GM18502 (cell line): ENCODE measurements at regions not wholly inside any gene's neighbourhood (a gene's known extent, or its start where the extent isn't known, plus 50 kb on each side); places are given as distances from the start of the nearest gene placed in this dataset.
A peak's percentile ranks its signal among the peaks of the same experiment; 100 is the strongest.
"Not testable (repeated sequence)": the region's sequence is repeated elsewhere in the genome, so short reads cannot be mapped to it uniquely, and the experiment has no call there.

Source experiments
- ATAC-seq: cut with Tn5 transposase; IDR thresholded peaks from one replicate; pipeline ENCODE4 v1.9.1; 2021; ENCODE audit warnings: mild to moderate bottlenecking; ENCODE audit not compliant: unreplicated experiment, poor library complexity

DNA sequence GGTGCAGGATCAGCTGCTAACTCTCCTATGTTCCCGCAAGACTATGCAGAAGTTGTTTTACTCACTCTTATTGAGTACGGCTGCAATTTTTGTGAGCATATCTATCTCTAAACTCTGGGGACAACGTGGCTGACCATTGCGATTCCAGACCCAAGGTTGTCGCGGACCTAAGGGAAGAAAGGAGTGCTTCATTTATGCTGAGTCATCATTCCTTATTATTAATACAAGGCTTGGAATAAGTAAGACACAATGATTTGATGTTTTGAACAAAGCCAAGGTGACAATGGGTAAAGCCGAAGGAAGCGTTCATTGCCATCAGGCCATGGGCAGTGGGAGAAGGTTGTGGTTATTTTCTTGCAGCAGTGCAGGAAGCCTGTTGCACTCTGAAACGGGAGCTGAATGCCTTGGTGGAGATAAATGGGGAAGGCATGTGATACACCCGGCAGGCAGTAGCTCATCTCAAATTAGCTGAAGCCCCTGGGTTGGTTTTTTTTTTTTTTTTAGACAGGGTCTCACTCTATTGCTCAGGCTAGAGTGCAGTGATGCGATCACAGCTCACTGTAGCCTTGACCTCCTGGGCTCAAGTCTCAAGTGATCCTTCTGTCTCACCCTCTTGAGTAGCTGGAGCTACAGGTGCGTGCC lies 605.7 kb downstream of the TYW1 start:
- no peak for ATAC-seq

- no peak for ATAC-seq
Observed at GRCh38 chr7:67604461-67605386, 608.1 kb downstream of the TYW1 start.

DNA sequence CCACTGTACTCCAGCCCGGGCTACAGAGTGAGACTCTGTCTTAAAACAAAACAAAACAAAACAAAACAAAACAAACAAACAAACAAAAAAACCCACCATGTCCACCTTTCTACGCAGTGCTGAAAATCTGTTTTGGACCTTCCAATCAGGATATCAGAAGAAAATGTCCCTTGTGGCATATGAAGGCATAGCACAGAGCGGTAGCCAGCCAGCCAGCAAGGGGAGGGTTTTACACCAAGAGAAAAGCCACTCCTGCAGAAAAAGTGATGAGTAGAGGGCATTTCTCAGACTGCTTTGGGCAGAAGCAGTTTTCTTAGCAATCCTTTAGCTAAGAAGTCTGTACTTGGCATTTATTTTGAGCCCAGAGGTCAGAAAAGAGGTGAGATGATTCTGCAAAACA lies 612.2 kb downstream of the TYW1 start:
- no peak for ATAC-seq

GRCh38 chr7:67610897-67611296 lies 614.3 kb downstream of the TYW1 start:
- no peak for ATAC-seq

GRCh38 chr7:67614843-67615242 lies 618.2 kb downstream of the TYW1 start:
- ATAC-seq = no peak

DNA sequence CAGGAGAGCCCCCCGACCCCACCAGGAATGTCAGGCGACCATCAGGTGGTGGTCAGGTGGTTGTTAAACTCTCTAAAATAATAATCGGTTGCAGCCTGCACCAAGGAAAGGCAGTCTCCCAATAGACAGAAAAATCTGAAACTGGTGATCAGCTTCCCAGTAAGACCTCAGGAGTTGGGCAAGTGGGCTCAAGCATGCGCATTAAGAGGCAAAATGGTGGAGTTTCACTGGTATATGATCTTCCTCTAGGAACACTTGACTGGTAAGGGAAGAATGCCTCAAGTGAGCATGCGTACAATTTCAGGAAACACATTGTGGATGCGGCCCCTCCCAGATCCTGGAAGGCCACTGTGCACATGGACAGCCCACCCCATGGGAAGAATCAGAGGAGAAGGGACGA lies 619.9 kb downstream of the TYW1 start:
- ATAC-seq = no peak

DNA sequence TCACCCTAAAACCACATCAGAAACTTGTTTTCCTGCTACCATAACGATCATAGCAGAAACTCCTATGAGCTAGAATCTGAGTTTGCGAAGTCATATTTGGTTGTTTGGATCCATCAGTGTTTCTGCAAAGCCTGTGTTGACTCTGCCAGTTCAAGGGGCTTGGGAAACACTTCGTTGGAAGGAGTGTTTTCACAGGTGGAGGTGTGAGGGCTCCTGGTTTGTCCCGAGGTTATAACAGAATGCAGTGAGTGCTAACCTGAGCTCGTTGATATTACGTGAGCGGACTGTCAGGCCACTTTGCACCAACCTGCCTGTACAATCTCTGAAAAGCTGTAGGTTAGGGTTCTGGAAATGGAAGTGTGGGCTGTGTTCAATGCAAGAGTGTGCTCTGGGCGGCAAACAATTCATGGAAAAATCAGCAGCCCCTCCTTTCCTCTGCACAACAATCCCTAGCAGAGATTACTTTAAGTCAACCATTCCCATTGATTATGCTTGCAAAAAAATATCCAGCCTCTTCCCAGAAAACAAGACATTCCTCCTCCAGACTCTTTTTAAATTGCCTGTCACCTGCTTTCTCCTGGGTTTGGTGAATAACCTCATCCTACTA lies 622.0 kb downstream of the TYW1 start:
- no peak for ATAC-seq

DNA sequence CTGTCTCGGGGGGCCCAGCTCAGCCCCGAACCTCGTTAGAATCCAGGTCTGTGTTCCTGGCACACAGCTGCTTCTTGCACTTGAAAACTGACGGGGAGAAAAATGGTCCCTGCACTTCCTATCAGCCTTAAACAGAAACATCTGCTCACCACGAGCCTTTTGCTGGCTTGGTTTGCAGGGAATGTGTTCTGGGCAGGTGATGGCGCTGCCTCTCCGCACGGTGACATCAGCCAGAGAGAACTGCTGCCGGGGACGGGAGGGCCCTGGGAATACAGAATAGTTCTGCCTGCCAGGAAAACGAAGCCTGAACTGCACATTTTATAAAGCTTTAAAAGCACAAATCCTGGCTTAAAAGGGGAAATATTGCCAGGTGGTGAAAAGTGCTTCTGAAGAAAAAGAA lies 622.5 kb downstream of the TYW1 start:
- no peak for ATAC-seq

GRCh38 chr7:67620216-67620933 lies 623.7 kb downstream of the TYW1 start:
- no peak for ATAC-seq

DNA sequence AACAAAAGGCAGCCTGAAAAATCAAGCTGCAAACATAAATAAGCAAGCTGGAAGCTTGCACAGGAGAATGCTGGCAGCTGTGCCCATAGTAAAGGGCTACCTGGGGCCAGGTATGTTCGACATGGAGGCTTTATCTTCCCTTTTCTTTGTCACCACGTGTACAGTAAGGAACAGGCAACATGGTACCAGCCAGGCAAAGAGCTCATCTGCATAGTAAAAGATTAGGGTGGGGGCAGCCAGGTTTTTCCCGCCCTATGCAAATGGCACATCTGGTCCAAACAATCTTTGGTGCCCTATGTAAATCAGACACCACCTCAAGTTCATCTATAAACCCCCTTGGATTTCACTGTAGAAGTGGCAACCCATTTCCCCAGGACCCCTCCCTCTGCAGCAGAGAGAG lies 625.1 kb downstream of the TYW1 start:
- ATAC-seq = no peak

DNA sequence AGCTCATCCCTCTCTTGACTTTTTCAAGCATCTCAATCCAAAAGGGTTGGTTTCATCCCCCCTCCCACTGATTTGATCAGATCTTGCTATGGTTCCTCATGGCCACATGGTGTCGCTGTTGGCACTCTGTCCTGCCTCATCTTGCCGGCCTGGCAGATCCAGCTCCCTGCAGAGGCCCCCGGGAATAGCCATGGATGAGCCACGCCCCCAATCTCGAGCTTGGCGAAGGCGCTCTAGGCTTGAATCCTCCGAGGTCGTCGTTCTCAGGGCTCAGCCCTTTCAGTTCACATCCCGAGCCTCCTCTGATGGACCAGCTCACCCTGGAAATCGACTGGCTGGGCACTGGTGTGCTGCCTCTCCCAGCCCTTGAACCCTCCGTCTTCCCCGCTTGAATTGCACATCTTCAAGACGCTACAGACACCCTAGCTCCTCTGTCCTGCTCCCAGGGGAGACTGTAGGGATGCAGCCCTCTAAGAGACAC lies 628.7 kb downstream of the TYW1 start:
- ATAC-seq = peak; percentile 53

DNA sequence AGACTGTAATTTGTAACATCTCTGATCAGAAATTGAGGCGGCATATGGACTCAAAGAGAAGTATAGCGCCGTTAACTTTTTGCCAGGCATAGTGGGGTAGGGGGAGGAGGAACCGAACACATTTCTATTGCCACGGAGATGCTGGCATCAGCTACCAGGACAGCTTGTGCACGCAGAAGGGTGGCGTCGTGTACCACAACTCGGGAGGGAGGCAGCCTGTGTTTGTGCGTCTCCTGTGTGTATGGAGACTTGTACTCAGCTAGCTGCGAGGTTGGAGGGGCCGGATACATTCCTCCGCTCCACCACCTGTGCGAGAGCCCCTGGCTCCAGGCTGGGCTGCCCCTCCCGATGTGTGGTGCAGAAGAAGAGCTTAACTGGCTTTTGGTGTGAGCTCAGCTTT lies 634.8 kb downstream of the TYW1 start:
- no peak for ATAC-seq

DNA sequence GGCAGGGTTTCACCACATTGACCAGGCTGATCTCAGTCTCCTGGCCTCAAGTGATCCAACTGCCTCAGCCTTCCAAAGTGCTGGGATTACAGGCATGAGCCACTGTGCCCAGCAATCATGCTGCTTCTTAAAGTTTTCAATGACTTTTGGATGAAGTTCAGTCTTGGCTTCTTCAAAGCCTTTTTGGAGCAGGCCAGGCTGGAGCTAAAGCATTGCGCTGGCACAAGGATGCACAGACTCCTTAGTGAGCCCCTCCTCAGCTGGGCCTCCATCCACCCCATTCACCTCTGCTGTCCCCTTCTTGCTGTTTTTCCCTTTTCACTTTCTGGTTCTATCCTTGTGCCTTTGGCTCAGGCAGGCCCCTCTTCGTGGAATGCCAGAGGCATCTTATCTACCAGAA lies 638.6 kb downstream of the TYW1 start:
- no peak for ATAC-seq

GRCh38 chr7:67636348-67637022 lies 639.9 kb downstream of the TYW1 start:
- ATAC-seq = no peak

- ATAC-seq = no peak
Observed at GRCh38 chr7:67637023-67637358, 640.4 kb downstream of the TYW1 start.

DNA sequence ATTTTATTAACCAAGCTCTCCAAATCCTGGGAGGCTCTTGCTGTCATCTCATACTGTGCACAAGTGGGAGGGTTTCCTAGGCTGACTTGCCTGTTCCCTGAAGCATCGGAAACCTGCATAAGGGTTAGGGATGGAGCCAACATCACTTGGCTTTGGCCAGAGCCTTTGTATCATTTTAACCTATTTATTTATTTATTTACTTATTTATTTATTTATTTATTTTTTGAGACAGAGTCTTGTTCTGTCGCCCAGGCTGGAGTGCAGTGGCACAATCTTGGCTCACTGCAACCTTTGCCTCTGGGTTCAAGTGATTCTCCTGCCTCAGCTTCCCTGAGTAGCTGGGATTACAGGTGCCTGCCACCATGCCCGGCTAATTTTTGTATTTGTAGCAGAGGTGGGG lies 645.9 kb downstream of the TYW1 start:
- ATAC-seq = not testable (repeated sequence)

GRCh38 chr7:67644151-67644550 lies 647.5 kb downstream of the TYW1 start:
- ATAC-seq = no peak

DNA sequence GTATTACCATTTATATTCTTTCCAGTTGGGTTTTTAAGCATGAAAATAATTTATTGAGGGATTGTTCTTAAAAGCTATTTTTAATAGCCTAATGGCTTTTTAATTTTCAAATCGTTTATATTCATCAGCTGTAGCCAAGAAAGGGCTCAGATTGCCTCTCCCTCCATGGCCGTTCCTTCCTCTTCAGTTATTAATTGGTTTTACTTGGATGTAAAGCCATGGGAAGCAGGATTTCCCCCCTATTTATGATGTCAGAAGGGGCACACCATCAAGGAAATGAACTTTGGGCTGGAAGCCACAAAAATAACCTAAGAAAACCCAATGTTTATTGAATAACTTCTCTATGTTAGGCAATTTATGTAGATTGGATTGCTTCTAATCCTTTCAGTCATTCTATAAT lies 656.3 kb downstream of the TYW1 start:
- no peak for ATAC-seq

- no peak for ATAC-seq
Observed at GRCh38 chr7:67653856-67654454, 657.3 kb downstream of the TYW1 start.

GRCh38 chr7:67654642-67655041 lies 658.0 kb downstream of the TYW1 start:
- no peak for ATAC-seq
